ENCODE measurements at regions not wholly inside any gene's neighbourhood (a gene's known extent, or its start where the extent isn't known, plus 50 kb on each side); places are given as distances from the start of the nearest gene placed in this dataset.

DNA sequence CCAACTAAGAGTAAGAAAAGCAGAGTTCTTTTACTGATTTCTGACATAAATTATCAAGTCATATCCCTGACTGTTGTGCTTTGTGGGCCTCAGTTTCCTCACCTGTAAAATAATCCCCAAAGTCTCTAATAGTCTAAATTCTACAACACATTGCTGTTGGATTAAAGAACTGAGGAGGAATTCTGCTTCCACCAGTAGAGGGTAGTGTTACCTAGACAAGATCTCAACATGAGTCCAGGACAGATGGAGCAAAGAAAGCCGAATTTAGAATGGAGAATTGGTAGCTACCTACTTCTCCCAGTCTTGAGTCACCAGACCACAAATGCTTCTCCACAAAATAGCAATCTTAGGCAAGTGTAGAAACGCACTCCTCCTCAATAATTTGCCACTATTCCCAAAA is 462.5 kb upstream of the FSHR start:
- TF ChIP-seq, protein P1, sequence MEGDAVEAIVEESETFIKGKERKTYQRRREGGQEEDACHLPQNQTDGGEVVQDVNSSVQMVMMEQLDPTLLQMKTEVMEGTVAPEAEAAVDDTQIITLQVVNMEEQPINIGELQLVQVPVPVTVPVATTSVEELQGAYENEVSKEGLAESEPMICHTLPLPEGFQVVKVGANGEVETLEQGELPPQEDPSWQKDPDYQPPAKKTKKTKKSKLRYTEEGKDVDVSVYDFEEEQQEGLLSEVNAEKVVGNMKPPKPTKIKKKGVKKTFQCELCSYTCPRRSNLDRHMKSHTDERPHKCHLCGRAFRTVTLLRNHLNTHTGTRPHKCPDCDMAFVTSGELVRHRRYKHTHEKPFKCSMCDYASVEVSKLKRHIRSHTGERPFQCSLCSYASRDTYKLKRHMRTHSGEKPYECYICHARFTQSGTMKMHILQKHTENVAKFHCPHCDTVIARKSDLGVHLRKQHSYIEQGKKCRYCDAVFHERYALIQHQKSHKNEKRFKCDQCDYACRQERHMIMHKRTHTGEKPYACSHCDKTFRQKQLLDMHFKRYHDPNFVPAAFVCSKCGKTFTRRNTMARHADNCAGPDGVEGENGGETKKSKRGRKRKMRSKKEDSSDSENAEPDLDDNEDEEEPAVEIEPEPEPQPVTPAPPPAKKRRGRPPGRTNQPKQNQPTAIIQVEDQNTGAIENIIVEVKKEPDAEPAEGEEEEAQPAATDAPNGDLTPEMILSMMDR (IDR thresholded peaks at IDR 0.05) = peak in 4 of 7 experiments; percentile 8 to 54 (median 22)
- no peak for TF ChIP-seq POLR2A (IDR thresholded peaks at IDR 0.05)
- TF ChIP-seq EP300 (IDR thresholded peaks at IDR 0.05) = no peak
- TF ChIP-seq POLR2AphosphoS5 (IDR thresholded peaks at IDR 0.05) = no peak

Measured in stomach (tissue), 4 donors.